ENCODE measurements at regions not wholly inside any gene's neighbourhood (a gene's known extent, or its start where the extent isn't known, plus 50 kb on each side); places are given as distances from the start of the nearest gene placed in this dataset.

- TF ChIP-seq PHF20 (IDR thresholded peaks at IDR 0.05; ENCODE audit: partially characterized antibody) (no peak), ARNT (IDR thresholded peaks at IDR 0.05) (no peak), CTCF (IDR thresholded peaks at IDR 0.05 in 2 of 3, conservative IDR thresholded peaks at IDR 0.05 in 1 of 3; ENCODE audit: insufficient read depth in 2 of 3, low read depth in 1 of 3, low read length in 3 of 3) (no peak), HBP1 (CRISPR knock-in tag; IDR thresholded peaks at IDR 0.05) (no peak), RAD21 (CRISPR knock-in tag; conservative IDR thresholded peaks at IDR 0.05 in 1 of 2, IDR thresholded peaks at IDR 0.05 in 1 of 2) (no peak)
Observed at GRCh38 chr5:3269395-3270169, 326.1 kb upstream of the IRX1 start.
